A549 (cell line): ENCODE measurements at regions not wholly inside any gene's neighbourhood (a gene's known extent, or its start where the extent isn't known, plus 50 kb on each side); places are given as distances from the start of the nearest gene placed in this dataset.

Source experiments
- ATAC-seq, 2 experiments: fragments of 200-7000 bp in 1 of 2; fragments of >200 bp in 1 of 2; cut with Nextera tagmentation in 1 of 2; cut with Tn5 transposase in 1 of 2; 3 replicates each; pipeline versions ENCODE4 v1.8.0 to v1.9.1; 2018 to 2020; ENCODE audit warnings: mild to moderate bottlenecking in 1 of 2, moderate library complexity in 1 of 2
- CTCF ChIA-PET: fragments of 300-600 bp; sonication (Branson Sonifier 250); formaldehyde crosslinking; extraction: SDS; loops from one replicate; lab custom pipeline; 2021; ENCODE audit warnings: antibody characterized with exemption, inconsistent platforms; lab: Yijun Ruan, JAX
- POLR2A ChIA-PET: fragments of 350-600 bp; formaldehyde crosslinking; extraction: SDS; loops from one replicate; lab custom pipeline; 2021; ENCODE audit warnings: antibody characterized with exemption, inconsistent platforms; lab: Yijun Ruan, JAX
- DNase-seq, 2 experiments: peaks; one replicate each; pipeline versions ENCODE4 v3.0.0 to v3.0.0-alpha.2; 2011 to 2016; ENCODE audit warnings: low read depth in 1 of 2, low spot score in 1 of 2
- FAIRE-seq: peaks from 2 replicates; lab custom pipeline; 2011; peaks lifted over from hg19 to GRCh38; lab: Jason Lieb, UNC
- H3K27ac ChIP-seq, 2 experiments: fragments of >200 bp; sonication (Bioruptor Twin); formaldehyde crosslinking; 3 replicates each; pipeline ENCODE4 v1.5.1; 2016 to 2017
- H3K4me1 ChIP-seq: fragments of >200 bp; sonication (Bioruptor Twin); formaldehyde crosslinking; 3 replicates; pipeline ENCODE4 v1.6.1; 2016
- H3K4me2 ChIP-seq: fragments of >200 bp; sonication (Bioruptor Twin); formaldehyde crosslinking; 3 replicates; pipeline ENCODE4 v1.6.1; 2016
- H3K4me3 ChIP-seq: fragments of >200 bp; sonication (Bioruptor Twin); formaldehyde crosslinking; 3 replicates; pipeline ENCODE4 v1.5.1; 2016
- H3K9me3 ChIP-seq: fragments of >200 bp; sonication (Bioruptor Twin); formaldehyde crosslinking; 3 replicates; pipeline ENCODE4 v1.6.1; 2016
- BHLHE40 ChIP-seq: IDR thresholded peaks from 2 replicates; pipeline ENCODE4 v1.6.1; 2012; ENCODE audit warnings: low read depth, low read length, inconsistent platforms
- CBX2 ChIP-seq: fragments of 200-600 bp; sonication (generic); IDR thresholded peaks from 2 replicates; pipeline ENCODE4 v1.6.1; 2016; ENCODE audit warnings: low read depth, mild to moderate bottlenecking, borderline replicate concordance
- CHD2 ChIP-seq: fragments of 150-350 bp; IDR thresholded peaks from 2 replicates; pipeline ENCODE4 v1.6.1; 2014; ENCODE audit warnings: low read length; ENCODE audit not compliant: partially characterized antibody
- CHD4 ChIP-seq: fragments of 200-600 bp; sonication (generic); IDR thresholded peaks from 2 replicates; pipeline ENCODE4 v1.6.1; 2016; ENCODE audit warnings: antibody characterized with exemption, mild to moderate bottlenecking, borderline replicate concordance
- CTCF ChIP-seq: fragments of >200 bp; sonication (Bioruptor Twin); formaldehyde crosslinking; IDR thresholded peaks from 3 replicates; pipeline ENCODE4 v1.5.1; 2016
- EHF ChIP-seq: fragments of 250-450 bp; sonication (Bioruptor Pico); IDR thresholded peaks from 2 replicates; pipeline ENCODE4 v1.5.0; 2020; ENCODE audit warnings: mild to moderate bottlenecking
- FOSB ChIP-seq: fragments of 250-450 bp; sonication (Bioruptor Pico); IDR thresholded peaks from 2 replicates; pipeline ENCODE4 v1.5.0; 2020; ENCODE audit warnings: mild to moderate bottlenecking, moderate library complexity
- FOXS1 ChIP-seq: fragments of 250-450 bp; sonication (Bioruptor Pico); IDR thresholded peaks from 2 replicates; pipeline ENCODE4 v1.5.0; 2020; ENCODE audit warnings: mild to moderate bottlenecking, moderate library complexity
- HDAC2 ChIP-seq: fragments of 200-600 bp; sonication (generic); IDR thresholded peaks from 2 replicates; pipeline ENCODE4 v1.6.1; 2016
- HES2 ChIP-seq: fragments of >200 bp; sonication (Bioruptor Twin); formaldehyde crosslinking; IDR thresholded peaks from 2 replicates; pipeline ENCODE4 v1.6.1; 2016
- HOXB13 ChIP-seq: fragments of 250-450 bp; sonication (Bioruptor Pico); IDR thresholded peaks from 2 replicates; pipeline ENCODE4 v1.5.0; 2020; ENCODE audit warnings: low read depth, mild to moderate bottlenecking, moderate library complexity
- KDM1A ChIP-seq: fragments of 200-600 bp; sonication (generic); IDR thresholded peaks from 2 replicates; pipeline ENCODE4 v1.6.1; 2016; ENCODE audit warnings: low read depth, mild to moderate bottlenecking
- KDM5A ChIP-seq: fragments of 200-600 bp; sonication (generic); IDR thresholded peaks from 2 replicates; pipeline ENCODE4 v1.6.1; 2016; ENCODE audit warnings: antibody characterized with exemption, mild to moderate bottlenecking
- MAZ ChIP-seq: fragments of 150-350 bp; IDR thresholded peaks from 2 replicates; pipeline ENCODE4 v1.6.1; 2014; ENCODE audit warnings: antibody characterized with exemption, low read depth, low read length, borderline replicate concordance
- NFE2L2 ChIP-seq: fragments of 150-350 bp; conservative IDR thresholded peaks from 2 replicates; pipeline ENCODE4 v1.6.1; 2014; ENCODE audit warnings: low read length
- PHF8 ChIP-seq: fragments of 200-600 bp; sonication (generic); IDR thresholded peaks from 2 replicates; pipeline ENCODE4 v1.6.1; 2016; ENCODE audit warnings: low read depth, mild to moderate bottlenecking, antibody characterized with exemption, moderate library complexity, borderline replicate concordance
- RCOR1 ChIP-seq: fragments of 150-350 bp; IDR thresholded peaks from 2 replicates; pipeline ENCODE4 v1.6.1; 2014; ENCODE audit warnings: antibody characterized with exemption, low read length, low read depth
- REST ChIP-seq: fragments of 200-600 bp; sonication (generic); IDR thresholded peaks from 2 replicates; pipeline ENCODE4 v1.6.1; 2016; ENCODE audit warnings: antibody characterized with exemption, mild to moderate bottlenecking, moderate library complexity
- TFCP2L1 ChIP-seq: fragments of 250-450 bp; sonication (Bioruptor Pico); IDR thresholded peaks from 2 replicates; pipeline ENCODE4 v1.5.0; 2021; ENCODE audit warnings: mild to moderate bottlenecking
- WGBS: methylation state at CpG from one replicate; pipeline ENCODE4 v1.1.6; 2017; ENCODE audit errors: missing lambda C conversion rate; 5-methylcytosine and 5-hydroxymethylcytosine counted together

GRCh38 chr2:78056976-78057375 is 534.8 kb upstream of the LRRTM4 start:
- POLR2A ChIA-PET: no interaction called here
- no peaks in the 10 kb centered on the region for H3K4me1 ChIP-seq
- no peak overlapping the region for H3K4me3 ChIP-seq
- FAIRE-seq: no peak
- ATAC-seq: no peak
- DNase-seq: no peak
- CTCF ChIA-PET: no interaction called here
- no peak overlapping the region for H3K4me2 ChIP-seq
- TF ChIP-seq CTCF (no peak), RCOR1 (no peak), KDM5A (no peak), HDAC2 (no peak), FOXS1 (no peak), FOSB (CRISPR knock-in tag) (no peak), TFCP2L1 (no peak), REST (no peak), PHF8 (no peak), CHD4 (no peak), KDM1A (no peak), HOXB13 (CRISPR knock-in tag) (no peak)
- peaks cover 24% of the 10 kb centered on the region for H3K9me3 ChIP-seq
- H3K27ac ChIP-seq: no peak overlapping the region

GRCh38 chr2:78061301-78061700 is 539.1 kb upstream of the LRRTM4 start:
- ATAC-seq: no peak
- no peak for DNase-seq
- no peak for FAIRE-seq
- ChIA-PET CTCF (interaction anchor here (0.6 kb wide), 1 partner anchor 130 kb away, joined by 6 read pairs; no protein-coding TSS in a partner anchor), POLR2A (no interaction called here)
- no peak overlapping the region for H3K4me2 ChIP-seq
- no peak overlapping the region for H3K4me3 ChIP-seq
- WGBS: 19% methylated on average over 2 of the region's 2 CpGs
- TF ChIP-seq CBX2: no peak
- H3K9me3 ChIP-seq: peaks cover 20% of the 10 kb centered on the region
- H3K4me1 ChIP-seq: no peaks in the 10 kb centered on the region
- H3K27ac ChIP-seq: no peak overlapping the region

- DNase-seq (no peak), ATAC-seq (no peak), FAIRE-seq (no peak)
- H3K27ac ChIP-seq: no peak overlapping the region
- CTCF ChIA-PET: no interaction called here
- H3K9me3 ChIP-seq: peaks cover 20% of the 10 kb centered on the region
- H3K4me1 ChIP-seq: no peaks in the 10 kb centered on the region
- 34% methylated on average over 5 of the region's 5 CpGs for WGBS
- POLR2A ChIA-PET: no interaction called here
- no peak overlapping the region for H3K4me3 ChIP-seq
- H3K4me2 ChIP-seq: no peak overlapping the region
- TF ChIP-seq NFE2L2: no peak
- no peak for TF ChIP-seq EHF (CRISPR knock-in tag)
- no peak for TF ChIP-seq REST
- TF ChIP-seq CTCF: no peak
- TF ChIP-seq CBX2: no peak
- TF ChIP-seq TFCP2L1: no peak
- TF ChIP-seq HES2: no peak
- no peak for TF ChIP-seq CHD4
- TF ChIP-seq BHLHE40: no peak
- TF ChIP-seq MAZ: no peak
- no peak for TF ChIP-seq CHD2
Observed at GRCh38 chr2:78061732-78062131, 539.6 kb upstream of the LRRTM4 start.
